DOHH2 (cell line): ENCODE measurements at regions not wholly inside any gene's neighbourhood (a gene's known extent, or its start where the extent isn't known, plus 50 kb on each side); places are given as distances from the start of the nearest gene placed in this dataset.

Source experiments
- CTCF ChIP-seq: fragments of 200-600 bp; sonication (generic); IDR thresholded peaks from one replicate; pipeline ENCODE4 v1.5.1; 2014; ENCODE audit warnings: antibody characterized with exemption, mild to moderate bottlenecking, low read depth, low read length; ENCODE audit not compliant: poor library complexity, severe bottlenecking
- EZH2phosphoT487 ChIP-seq: fragments of 200-600 bp; sonication (generic); IDR thresholded peaks from 2 replicates; pipeline ENCODE4 v1.6.1; 2017; ENCODE audit warnings: borderline replicate concordance, mild to moderate bottlenecking, antibody characterized with exemption, low read length, moderate library complexity, mixed read lengths

- TF ChIP-seq CTCF: no peak
- no peak for TF ChIP-seq EZH2phosphoT487
Observed at GRCh38 chr6:10000551-10000950, 414.3 kb downstream of the TFAP2A start.
